GM19395 (cell line): ENCODE measurements at regions not wholly inside any gene's neighbourhood (a gene's known extent, or its start where the extent isn't known, plus 50 kb on each side); places are given as distances from the start of the nearest gene placed in this dataset.
"Not testable (repeated sequence)": the region's sequence is repeated elsewhere in the genome, so short reads cannot be mapped to it uniquely, and the experiment has no call there.

ENCODE experiments used
- ATAC-seq: cut with Tn5 transposase; IDR thresholded peaks from one replicate; pipeline ENCODE4 v1.9.1; 2021; ENCODE audit warnings: mild to moderate bottlenecking, moderate library complexity; ENCODE audit not compliant: unreplicated experiment

GRCh38 chr1:188642704-188643103 lies 1814.0 kb downstream of the PLA2G4A start:
- ATAC-seq, result no peak

- ATAC-seq, result no peak
These were observed 1823.9 kb downstream of the PLA2G4A start for GRCh38 chr1:188652678-188653077.

DNA sequence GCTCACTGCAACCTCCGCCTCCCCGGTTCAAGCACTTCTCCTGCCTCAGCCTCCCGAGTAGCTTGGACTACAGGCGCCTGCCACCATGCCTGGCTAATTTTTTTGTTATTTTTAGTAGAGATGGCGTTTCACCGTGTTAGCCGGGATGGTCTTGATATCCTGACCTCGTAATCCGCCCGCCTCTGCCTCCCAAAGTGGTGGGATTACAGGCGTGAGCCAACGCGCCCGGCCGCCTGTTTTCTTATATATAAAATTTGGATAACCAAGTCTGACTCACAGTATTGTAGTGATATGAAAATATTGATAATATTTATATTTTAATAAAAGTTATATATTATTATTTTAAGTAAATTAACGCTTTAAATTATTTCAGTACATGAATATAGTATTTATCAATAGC lies 1821.7 kb downstream of the BRINP3 start:
- not testable (repeated sequence) for ATAC-seq

- ATAC-seq, result no peak
These were observed 1817.1 kb downstream of the BRINP3 start for GRCh38 chr1:188660572-188660971.

DNA sequence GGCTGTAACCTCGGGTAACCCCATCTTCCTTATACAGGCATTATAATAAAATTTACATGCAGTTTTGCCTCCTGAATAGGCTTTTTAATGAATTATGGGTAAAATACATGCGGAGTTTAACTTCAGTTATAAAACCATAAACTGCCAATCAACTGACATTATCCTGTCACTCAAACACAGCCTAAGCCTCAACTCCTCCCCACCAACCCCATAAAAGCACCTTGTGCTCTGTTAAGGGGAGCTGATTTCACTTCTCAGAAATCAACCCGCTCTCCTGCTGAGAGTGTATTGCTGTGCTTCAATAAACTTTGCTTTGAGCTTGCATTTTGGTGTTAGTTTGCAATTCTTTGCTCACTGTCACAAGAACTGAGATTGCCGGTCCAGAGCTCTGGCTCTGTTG lies 1812.2 kb downstream of the BRINP3 start:
- no peak for ATAC-seq

DNA sequence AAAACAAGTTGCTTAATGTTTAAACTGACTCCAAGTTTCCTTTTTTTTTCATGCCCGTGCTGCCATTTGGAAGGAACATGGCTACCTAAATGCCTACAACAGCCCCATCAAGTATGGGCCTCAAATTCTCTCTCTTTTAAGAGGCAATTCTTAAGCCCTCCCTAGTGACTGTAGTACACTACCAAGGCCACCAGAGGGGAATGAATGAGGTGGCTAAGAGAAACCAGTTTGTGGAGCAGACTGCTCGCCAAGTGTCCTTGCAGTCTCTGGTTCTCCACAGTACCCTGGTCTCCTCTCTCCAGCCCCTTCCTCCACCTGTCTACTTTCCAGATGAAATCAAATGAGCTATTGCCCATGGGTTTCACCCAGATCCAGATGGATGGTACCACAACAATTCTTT lies 1809.6 kb downstream of the BRINP3 start:
- no peak for ATAC-seq

GRCh38 chr1:188669728-188670382 lies 1807.8 kb downstream of the BRINP3 start:
- no peak for ATAC-seq

DNA sequence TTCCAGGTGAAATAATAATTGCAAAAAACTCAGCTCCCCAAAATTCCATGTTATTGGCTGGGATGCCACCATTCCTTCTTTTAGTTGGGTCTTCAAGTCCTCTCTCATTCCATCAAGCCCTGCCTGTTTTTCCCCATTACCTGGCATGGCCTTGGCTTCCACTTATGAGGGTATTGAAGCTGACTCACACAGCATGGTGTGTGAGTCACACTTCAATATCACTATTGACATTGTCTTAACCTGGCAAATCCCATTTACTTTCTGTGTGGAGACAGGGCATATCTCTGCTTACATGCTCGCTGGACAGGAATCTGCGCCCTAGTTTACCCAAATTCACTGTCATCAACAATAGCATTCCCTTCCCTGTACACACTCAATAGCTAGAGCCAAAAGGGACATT lies 1806.8 kb downstream of the BRINP3 start:
- ATAC-seq, result no peak

DNA sequence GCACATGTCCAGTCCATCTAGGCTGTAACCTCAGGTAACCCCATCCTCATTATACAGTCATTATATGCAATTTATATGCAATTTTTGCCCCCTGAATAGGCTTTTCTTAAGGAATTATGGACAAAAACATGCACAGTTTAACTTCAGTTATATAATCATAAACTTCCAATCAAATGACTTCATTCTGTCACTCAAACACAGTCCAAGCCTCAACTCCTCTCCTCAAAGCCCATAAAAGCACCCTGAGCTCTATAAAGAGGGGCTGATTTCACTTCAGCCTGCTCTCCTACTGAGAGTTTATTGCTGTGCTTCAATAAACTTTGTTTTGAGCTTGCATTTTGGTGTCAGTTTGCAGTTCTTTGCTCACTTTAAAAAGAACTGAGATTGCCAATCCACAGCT lies 1805.5 kb downstream of the BRINP3 start:
- no peak for ATAC-seq

- no peak for ATAC-seq
These were observed 1788.1 kb downstream of the BRINP3 start for GRCh38 chr1:188689542-188689941.

GRCh38 chr1:188700116-188700515 lies 1777.5 kb downstream of the BRINP3 start:
- no peak for ATAC-seq

GRCh38 chr1:188706742-188707141 lies 1770.9 kb downstream of the BRINP3 start:
- ATAC-seq, result no peak

DNA sequence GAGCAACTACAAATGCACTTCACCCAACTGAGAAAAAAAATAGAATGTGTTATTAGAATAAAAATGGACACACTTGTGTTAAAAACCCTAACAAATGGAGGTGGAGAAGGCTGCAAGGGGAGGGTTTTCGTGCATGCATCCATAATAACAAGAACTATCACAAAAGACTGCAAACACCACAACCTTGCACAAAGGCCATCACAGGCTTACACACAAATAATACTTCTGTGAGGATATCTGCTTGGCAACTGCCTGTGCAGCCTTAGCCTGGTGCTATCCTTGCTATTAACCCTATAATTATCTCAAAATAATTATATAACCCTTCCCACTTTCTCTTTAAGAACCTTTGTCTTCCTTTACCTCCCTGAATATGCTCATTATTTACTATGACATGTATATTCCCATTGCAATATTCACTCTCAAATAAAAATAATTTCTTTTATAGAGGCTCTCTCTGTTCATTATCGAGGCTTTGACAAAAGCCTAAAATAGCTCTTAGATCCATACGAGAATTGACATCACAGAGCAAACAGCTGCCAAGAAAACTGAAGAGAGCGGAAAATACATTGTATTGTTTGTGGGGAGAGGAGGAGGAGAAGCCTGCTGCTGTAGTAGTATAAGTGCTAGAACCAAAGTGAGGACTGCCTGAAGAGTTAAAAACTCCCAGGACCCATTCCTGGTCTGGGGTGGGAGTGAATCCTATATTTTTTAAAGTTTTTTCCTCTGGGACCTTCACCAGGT lies 1768.7 kb downstream of the BRINP3 start:
- no peak for ATAC-seq

GRCh38 chr1:188715566-188715965 lies 1762.1 kb downstream of the BRINP3 start:
- no peak for ATAC-seq

GRCh38 chr1:188719735-188720134 lies 1757.9 kb downstream of the BRINP3 start:
- ATAC-seq, result no peak

DNA sequence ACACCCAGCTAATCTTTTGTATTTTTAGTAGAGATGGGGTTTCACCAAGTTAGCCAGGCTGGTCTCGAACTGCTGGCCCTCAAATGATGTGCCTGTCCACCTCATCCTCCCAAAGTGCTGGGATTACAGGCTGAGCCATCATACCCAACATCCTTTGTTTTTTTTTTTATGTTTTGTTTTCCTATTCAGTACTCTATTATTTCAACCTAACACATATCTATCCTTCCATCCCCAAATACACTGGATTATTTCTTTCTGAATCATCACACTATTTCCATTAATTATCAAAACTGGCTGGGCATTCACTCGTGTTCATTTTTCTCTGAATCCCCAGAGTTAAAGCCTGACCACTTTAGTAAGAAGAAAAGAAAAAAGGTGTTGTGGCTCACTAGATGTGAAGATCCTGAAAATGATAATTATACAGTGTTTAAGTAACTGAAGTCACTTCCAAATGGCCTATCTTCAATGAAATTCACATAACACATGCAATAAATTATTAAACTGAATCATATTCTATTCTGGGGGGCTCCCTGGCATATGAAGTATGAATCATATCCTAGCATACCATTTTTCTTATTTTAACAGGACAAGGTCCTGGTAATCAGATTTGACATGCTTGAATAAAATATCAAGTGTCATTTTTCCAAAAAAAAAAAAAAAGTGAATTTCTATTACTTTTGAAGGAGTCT lies 1754.2 kb downstream of the BRINP3 start:
- no peak for ATAC-seq

GRCh38 chr1:188729039-188729438 lies 1748.6 kb downstream of the BRINP3 start:
- ATAC-seq, result no peak

- no peak for ATAC-seq
These were observed 1742.1 kb downstream of the BRINP3 start for GRCh38 chr1:188735567-188735966.

DNA sequence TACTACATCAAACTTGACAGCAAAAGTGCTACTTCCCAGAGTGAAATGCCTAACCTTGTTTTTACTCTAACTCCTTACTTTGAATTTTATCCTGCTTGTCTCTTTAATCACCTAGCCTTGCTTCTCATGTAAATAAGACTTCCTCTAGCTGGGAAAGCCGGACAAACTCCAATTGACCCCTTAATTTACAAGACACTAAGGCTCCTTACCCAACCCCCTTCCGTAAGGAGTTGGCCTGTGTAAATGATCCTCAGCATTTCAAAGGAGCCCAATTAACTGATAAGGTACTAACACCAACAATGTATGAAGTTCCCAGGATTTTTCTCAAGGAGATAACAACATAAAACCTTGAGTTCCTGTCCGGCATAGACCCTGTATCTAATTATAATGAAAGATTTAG lies 1728.4 kb downstream of the BRINP3 start:
- ATAC-seq, result not testable (repeated sequence)

DNA sequence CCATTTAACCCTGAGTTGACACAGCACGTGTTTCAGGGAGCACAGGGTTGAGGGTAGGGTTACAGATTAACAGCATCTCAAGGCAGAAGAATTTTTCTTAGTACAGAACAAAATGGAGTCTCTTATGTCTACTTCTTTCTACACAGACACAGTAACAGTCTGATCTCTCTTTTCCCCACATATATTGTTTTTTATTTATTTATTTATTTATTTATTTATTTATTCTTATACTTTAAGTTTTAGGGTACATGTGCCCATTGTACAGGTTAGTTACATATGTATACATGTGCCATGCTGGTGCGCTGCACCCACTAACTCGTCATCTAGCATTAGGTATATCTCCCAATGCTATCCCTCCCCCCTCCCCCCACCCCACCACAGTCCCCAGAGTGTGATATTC lies 1725.6 kb downstream of the BRINP3 start:
- not testable (repeated sequence) for ATAC-seq

DNA sequence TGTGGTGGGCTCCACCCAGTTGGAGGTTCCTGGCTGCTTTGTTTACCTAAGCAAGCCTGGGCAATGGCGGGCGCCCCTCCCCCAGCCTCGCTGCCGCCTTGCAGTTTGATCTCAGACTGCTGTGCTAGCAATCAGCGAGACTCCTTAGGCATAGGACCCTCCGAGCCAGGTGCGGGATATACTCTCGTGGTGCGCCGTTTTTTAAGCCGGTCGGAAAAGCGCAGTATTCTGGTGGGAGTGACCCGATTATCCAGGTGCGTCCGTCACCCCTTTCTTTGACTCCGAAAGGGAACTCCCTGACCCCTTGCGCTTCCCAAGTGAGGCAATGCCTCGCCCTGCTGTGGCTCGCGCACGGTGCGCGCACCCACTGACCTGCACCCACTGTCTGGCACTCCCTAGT lies 1719.9 kb downstream of the BRINP3 start:
- ATAC-seq, result not testable (repeated sequence)

DNA sequence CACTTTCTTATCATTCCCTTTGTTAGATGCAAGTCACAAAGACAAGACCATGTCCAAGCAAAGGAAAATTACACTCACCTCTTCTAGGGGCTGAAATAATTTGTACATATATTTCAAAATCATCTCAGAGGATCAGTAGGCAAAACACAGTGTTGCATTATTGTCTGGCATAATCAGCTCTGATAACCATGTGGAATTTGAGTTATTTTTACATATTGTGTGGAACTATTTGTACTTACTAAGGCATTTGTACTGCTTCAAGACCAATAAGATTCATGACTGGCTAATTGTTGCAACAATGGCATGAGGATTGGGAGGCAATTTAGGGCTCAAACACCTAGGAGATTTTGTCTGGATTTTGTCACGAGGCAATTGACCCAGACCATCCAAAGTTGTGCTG lies 1716.4 kb downstream of the BRINP3 start:
- ATAC-seq, result no peak
